GM13976 (cell line): ENCODE measurements at regions not wholly inside any gene's neighbourhood (a gene's known extent, or its start where the extent isn't known, plus 50 kb on each side); places are given as distances from the start of the nearest gene placed in this dataset.

Experiments
- DNase-seq: peaks from one replicate; pipeline ENCODE4 v3.0.0; 2012; ENCODE audit warnings: low spot score
- in situ Hi-C: fragments of 300-500 bp; cut with MboI; formaldehyde crosslinking; loops from one replicate; pipeline ENCODE4 v1.12.0; 2022; ENCODE audit warnings: low sequenced_read_pairs, mixed read lengths, inconsistent platforms; ENCODE audit not compliant: unreplicated experiment
- TF ChIP-seq, protein P1 (sequence below): IDR thresholded peaks from 2 replicates; pipeline ENCODE4 v1.5.1; 2012; ENCODE audit warnings: borderline replicate concordance, mild to moderate bottlenecking; ENCODE audit not compliant: insufficient read depth; ENCODE audit errors: extremely low read depth, missing control alignments, control extremely low read depth

DNA sequence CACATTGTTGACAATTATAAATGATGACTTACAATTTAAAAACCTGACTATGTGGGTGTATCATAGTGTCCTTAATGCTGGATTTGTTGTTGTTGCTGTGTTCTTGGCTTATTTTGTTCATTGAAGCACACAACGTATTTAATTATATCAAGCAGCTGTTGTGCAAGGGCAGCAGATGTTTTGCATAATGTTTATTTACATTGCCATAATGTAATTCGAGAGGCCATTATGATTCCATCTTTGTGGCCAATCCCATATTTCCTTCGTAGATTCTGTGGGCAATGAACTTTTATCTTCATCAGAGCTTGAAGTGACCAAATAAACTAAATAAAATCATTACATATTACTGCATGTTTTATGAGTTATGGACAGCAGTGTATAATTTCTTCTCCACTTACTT, 422.6 kb upstream of the GALNTL6 start:
- TF ChIP-seq, protein P1, sequence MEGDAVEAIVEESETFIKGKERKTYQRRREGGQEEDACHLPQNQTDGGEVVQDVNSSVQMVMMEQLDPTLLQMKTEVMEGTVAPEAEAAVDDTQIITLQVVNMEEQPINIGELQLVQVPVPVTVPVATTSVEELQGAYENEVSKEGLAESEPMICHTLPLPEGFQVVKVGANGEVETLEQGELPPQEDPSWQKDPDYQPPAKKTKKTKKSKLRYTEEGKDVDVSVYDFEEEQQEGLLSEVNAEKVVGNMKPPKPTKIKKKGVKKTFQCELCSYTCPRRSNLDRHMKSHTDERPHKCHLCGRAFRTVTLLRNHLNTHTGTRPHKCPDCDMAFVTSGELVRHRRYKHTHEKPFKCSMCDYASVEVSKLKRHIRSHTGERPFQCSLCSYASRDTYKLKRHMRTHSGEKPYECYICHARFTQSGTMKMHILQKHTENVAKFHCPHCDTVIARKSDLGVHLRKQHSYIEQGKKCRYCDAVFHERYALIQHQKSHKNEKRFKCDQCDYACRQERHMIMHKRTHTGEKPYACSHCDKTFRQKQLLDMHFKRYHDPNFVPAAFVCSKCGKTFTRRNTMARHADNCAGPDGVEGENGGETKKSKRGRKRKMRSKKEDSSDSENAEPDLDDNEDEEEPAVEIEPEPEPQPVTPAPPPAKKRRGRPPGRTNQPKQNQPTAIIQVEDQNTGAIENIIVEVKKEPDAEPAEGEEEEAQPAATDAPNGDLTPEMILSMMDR: no peak
- in situ Hi-C loops: no loop called here
- no peak for DNase-seq

GRCh38 chr4:171378323-171378722, 434.9 kb upstream of the GALNTL6 start:
- TF ChIP-seq, protein P1: no peak
- in situ Hi-C loops: no loop called here
- DNase-seq: no peak

GRCh38 chr4:171376724-171377123, 436.5 kb upstream of the GALNTL6 start:
- DNase-seq: no peak
- TF ChIP-seq, protein P1: no peak
- in situ Hi-C loops: no loop called here

GRCh38 chr4:171353535-171353934, 459.7 kb upstream of the GALNTL6 start:
- in situ Hi-C loops: no loop called here
- DNase-seq: no peak

DNA sequence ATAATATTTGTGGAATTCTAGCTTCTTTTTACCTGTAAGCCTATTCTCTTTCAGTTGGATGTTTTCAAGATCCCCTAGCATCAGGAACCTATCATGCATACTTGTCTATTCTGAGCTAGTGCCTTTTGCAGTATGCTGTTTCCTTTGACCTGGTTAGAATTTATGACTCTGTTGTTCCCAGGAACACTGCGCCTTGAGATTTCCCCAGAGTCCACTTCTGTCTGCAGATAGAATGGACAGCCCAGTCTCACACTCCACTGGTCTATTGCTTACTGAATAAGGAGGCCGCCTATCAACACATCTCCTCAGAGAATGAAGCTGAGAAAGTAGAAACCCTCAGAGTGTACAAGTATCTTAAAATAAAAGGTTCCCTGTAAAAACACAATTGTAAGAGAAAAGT, 465.1 kb upstream of the GALNTL6 start:
- in situ Hi-C loops: no loop called here
- no peak for DNase-seq
- TF ChIP-seq, protein P1: no peak

More at GRCh38 chr4:171353535-171353934, 459.7 kb upstream of the GALNTL6 start:
- TF ChIP-seq, protein P1: no peak

- no peak for DNase-seq
- in situ Hi-C loops: no loop called here
- TF ChIP-seq, protein P1: no peak
These were observed 470.6 kb upstream of the GALNTL6 start for GRCh38 chr4:171342646-171343045.

DNA sequence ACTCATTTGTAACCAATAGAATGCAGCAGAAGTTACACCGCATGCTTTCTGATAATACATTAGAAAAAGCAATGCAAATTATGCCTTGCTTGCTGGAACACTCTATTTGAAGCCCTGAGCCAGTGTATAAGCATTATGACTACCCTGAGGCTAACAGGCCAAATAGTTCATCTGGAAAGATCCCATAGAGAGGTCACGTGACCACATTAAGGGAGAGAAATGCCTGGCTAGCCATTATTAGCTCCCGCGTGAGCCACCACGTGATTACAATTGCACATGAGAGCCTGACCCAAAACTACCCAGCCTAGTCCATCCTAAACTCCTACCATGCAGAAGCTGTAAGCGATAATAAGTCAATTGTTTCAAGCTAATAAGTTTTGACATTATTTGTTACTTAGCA, 472.9 kb upstream of the GALNTL6 start:
- in situ Hi-C loops: no loop called here
- TF ChIP-seq, protein P1: no peak
- no peak for DNase-seq
